NCI-H460 (cell line): ENCODE measurements at regions not wholly inside any gene's neighbourhood (a gene's known extent, or its start where the extent isn't known, plus 50 kb on each side); places are given as distances from the start of the nearest gene placed in this dataset.
"Not testable (repeated sequence)": the region's sequence is repeated elsewhere in the genome, so short reads cannot be mapped to it uniquely, and the experiment has no call there.

Experiments
- DNase-seq: peaks from one replicate; pipeline ENCODE4 v3.0.0-alpha.2; 2016; ENCODE audit warnings: low read depth; ENCODE audit errors: extremely low read depth

- no peak for DNase-seq
These were observed 302.7 kb downstream of the SFMBT2 start for GRCh38 chr10:7108141-7108540.

GRCh38 chr10:7107285-7107684 lies 303.5 kb downstream of the SFMBT2 start:
- DNase-seq = no peak

GRCh38 chr10:7104379-7104778 lies 306.5 kb downstream of the SFMBT2 start:
- DNase-seq = not testable (repeated sequence)

- DNase-seq = no peak
These were observed 308.1 kb downstream of the SFMBT2 start for GRCh38 chr10:7102557-7103349.

- no peak for DNase-seq
These were observed 308.8 kb downstream of the SFMBT2 start for GRCh38 chr10:7102084-7102483.

- DNase-seq = no peak
These were observed 309.4 kb downstream of the SFMBT2 start for GRCh38 chr10:7101451-7101850.

- DNase-seq = no peak
These were observed 310.7 kb downstream of the SFMBT2 start for GRCh38 chr10:7100032-7100702.

GRCh38 chr10:7098160-7098762 lies 312.6 kb downstream of the SFMBT2 start:
- no peak for DNase-seq

- no peak for DNase-seq
These were observed 316.1 kb downstream of the SFMBT2 start for GRCh38 chr10:7094781-7095180.

- no peak for DNase-seq
These were observed 317.5 kb downstream of the SFMBT2 start for GRCh38 chr10:7093368-7093767.

GRCh38 chr10:7092603-7093002 lies 318.2 kb downstream of the SFMBT2 start:
- DNase-seq = no peak

GRCh38 chr10:7090529-7090928 lies 320.3 kb downstream of the SFMBT2 start:
- DNase-seq = no peak

GRCh38 chr10:7085913-7086589 lies 324.8 kb downstream of the SFMBT2 start:
- DNase-seq = no peak

- no peak for DNase-seq
These were observed 325.5 kb downstream of the SFMBT2 start for GRCh38 chr10:7085147-7085912.

- no peak for DNase-seq
These were observed 326.4 kb downstream of the SFMBT2 start for GRCh38 chr10:7084280-7085005.

- no peak for DNase-seq
These were observed 327.9 kb downstream of the SFMBT2 start for GRCh38 chr10:7082967-7083366.

GRCh38 chr10:7077880-7078279 lies 333.0 kb downstream of the SFMBT2 start:
- DNase-seq = no peak

- no peak for DNase-seq
These were observed 335.0 kb downstream of the SFMBT2 start for GRCh38 chr10:7075851-7076250.

- DNase-seq = no peak
These were observed 335.7 kb downstream of the SFMBT2 start for GRCh38 chr10:7075110-7075509.

- DNase-seq = no peak
These were observed 339.4 kb downstream of the SFMBT2 start for GRCh38 chr10:7071421-7071820.
